ENCODE measurements at regions not wholly inside any gene's neighbourhood (a gene's known extent, or its start where the extent isn't known, plus 50 kb on each side); places are given as distances from the start of the nearest gene placed in this dataset.

DNA sequence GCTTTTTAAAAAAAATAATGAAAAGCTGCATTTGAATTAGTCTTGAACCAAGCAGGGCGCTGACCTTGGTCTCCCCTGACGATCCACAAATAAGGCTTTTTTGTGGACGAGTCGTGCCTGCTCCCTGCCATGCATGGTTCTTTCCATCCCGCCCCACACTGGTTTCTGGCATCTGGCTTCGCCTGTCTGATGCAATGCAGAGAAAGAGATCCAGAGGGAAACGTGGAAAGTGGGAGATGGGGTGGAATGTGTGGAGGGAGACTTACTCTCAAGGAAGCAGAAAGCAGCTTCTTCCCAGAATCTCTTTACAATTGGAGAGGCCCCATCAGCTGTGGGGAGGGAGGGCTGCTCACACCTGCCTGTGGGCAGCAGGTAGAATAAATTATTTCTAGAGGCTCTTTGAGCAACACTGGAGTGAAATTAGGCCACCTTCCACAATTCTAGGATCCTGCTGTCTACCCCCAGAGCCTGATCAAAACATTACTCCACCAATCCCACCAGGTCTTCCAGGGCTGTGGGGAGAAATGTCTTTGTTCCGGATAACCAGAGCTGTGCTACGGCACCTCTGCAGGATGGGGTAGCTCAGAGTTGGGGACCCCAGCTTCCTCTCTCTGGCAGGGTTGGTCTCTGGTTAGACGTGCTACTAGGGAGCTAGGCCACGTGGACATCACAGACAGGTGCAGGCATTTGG, 183.5 kb downstream of the UQCRFS1 start:
- H3K4me3 ChIP-seq (ENCODE audit: low read depth, low read length, poor library complexity, severe bottlenecking): no peak overlapping the region
- no peak for DNase-seq (ENCODE audit: low spot score)
- BruUV-seq (replicated peaks): no TSS peak
- H3K4me1 ChIP-seq (ENCODE audit: insufficient read depth, low read length, poor library complexity, severe bottlenecking): no peaks in the 10 kb centered on the region
- H3K27me3 ChIP-seq (replicated peaks; ENCODE audit: insufficient read depth, low read depth, low read length, poor library complexity): no peaks in the 10 kb centered on the region
- H3K36me3 ChIP-seq (ENCODE audit: insufficient read depth, low read length, poor library complexity, severe bottlenecking): no peaks in the 10 kb centered on the region
- no peak overlapping the region for H3K27ac ChIP-seq (ENCODE audit: low read depth, low read length, poor library complexity, severe bottlenecking)
- TF ChIP-seq, protein P1, sequence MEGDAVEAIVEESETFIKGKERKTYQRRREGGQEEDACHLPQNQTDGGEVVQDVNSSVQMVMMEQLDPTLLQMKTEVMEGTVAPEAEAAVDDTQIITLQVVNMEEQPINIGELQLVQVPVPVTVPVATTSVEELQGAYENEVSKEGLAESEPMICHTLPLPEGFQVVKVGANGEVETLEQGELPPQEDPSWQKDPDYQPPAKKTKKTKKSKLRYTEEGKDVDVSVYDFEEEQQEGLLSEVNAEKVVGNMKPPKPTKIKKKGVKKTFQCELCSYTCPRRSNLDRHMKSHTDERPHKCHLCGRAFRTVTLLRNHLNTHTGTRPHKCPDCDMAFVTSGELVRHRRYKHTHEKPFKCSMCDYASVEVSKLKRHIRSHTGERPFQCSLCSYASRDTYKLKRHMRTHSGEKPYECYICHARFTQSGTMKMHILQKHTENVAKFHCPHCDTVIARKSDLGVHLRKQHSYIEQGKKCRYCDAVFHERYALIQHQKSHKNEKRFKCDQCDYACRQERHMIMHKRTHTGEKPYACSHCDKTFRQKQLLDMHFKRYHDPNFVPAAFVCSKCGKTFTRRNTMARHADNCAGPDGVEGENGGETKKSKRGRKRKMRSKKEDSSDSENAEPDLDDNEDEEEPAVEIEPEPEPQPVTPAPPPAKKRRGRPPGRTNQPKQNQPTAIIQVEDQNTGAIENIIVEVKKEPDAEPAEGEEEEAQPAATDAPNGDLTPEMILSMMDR (conservative IDR thresholded peaks at IDR 0.05; ENCODE audit: low read depth, low read length): no peak
- no peak for TF ChIP-seq EZH2 (IDR thresholded peaks at IDR 0.05; ENCODE audit: borderline replicate concordance, low read depth, low read length, poor library complexity, severe bottlenecking)
- ChIA-PET POLR2A (ENCODE audit: low non-redundant PET) (no interaction called here), CTCF (no interaction called here)
- intact Hi-C loops (cut with micrococcal nuclease; ENCODE audit: unreplicated experiment): no loop called here
- peaks cover 15% of the 10 kb centered on the region for H3K9me3 ChIP-seq (ENCODE audit: low read depth, low read length, poor library complexity, severe bottlenecking)

DNA sequence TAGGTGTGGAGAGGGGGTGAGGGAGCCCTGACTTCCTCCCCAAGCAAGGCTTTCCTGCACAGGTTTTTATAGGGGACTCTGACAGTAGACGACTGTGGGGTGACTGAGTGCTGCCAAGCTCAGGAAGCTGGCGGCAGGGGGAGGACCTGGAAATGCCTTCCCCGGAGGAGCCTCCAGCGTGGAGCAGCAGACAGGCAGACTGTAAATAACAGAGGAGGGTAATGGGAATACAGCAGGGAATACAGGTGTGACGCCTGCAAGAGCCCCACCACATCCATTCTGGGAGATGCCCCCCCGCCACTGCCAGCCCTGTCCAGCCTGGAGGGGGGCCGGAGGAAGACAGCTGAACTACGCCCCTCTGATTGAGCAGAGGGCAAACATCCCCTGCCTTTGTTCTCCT, 190.4 kb downstream of the UQCRFS1 start:
- Histone ChIP-seq H3K27ac (ENCODE audit: low read depth, low read length, poor library complexity, severe bottlenecking) (no peak overlapping the region), H3K27me3 (replicated peaks; ENCODE audit: insufficient read depth, low read depth, low read length, poor library complexity) (no peaks in the 10 kb centered on the region), H3K9me3 (ENCODE audit: low read depth, low read length, poor library complexity, severe bottlenecking) (peaks cover 15% of the 10 kb centered on the region), H3K4me1 (ENCODE audit: insufficient read depth, low read length, poor library complexity, severe bottlenecking) (no peaks in the 10 kb centered on the region), H3K4me3 (ENCODE audit: low read depth, low read length, poor library complexity, severe bottlenecking) (no peak overlapping the region), H3K36me3 (ENCODE audit: insufficient read depth, low read length, poor library complexity, severe bottlenecking) (no peaks in the 10 kb centered on the region)
- intact Hi-C loops (cut with micrococcal nuclease; ENCODE audit: unreplicated experiment): no loop called here
- TF ChIP-seq, protein P1 (conservative IDR thresholded peaks at IDR 0.05; ENCODE audit: low read depth, low read length): no peak
- TF ChIP-seq EZH2 (IDR thresholded peaks at IDR 0.05; ENCODE audit: borderline replicate concordance, low read depth, low read length, poor library complexity, severe bottlenecking): no peak
- ChIA-PET POLR2A (ENCODE audit: low non-redundant PET) (no interaction called here), CTCF (no interaction called here)
- no TSS peak for BruUV-seq (replicated peaks)
- DNase-seq (ENCODE audit: low spot score): no peak

DNA sequence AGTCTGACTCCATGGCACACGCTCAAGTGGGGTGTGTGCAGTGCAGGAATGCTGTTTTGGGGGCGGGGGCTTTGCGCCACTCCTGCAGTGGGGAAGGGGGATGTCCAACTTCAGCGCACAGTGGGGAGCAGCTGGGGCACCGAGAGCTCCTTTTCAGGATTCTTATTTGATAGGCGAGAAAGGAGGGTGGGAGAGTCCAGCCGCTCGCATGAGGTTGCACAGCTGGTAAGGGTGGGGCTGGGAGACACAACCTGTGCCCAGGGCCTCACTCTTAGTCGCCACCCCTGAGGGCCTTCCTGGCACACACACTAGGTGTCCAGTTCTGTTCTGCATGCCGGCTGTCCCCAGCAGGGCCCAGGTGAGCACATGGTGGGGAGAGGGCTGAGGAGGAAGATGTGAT, 190.8 kb downstream of the UQCRFS1 start:
- intact Hi-C loops (cut with micrococcal nuclease; ENCODE audit: unreplicated experiment): no loop called here
- Histone ChIP-seq H3K4me3 (ENCODE audit: low read depth, low read length, poor library complexity, severe bottlenecking) (no peak overlapping the region), H3K4me1 (ENCODE audit: insufficient read depth, low read length, poor library complexity, severe bottlenecking) (no peaks in the 10 kb centered on the region), H3K9me3 (ENCODE audit: low read depth, low read length, poor library complexity, severe bottlenecking) (peaks cover 19% of the 10 kb centered on the region), H3K27me3 (replicated peaks; ENCODE audit: insufficient read depth, low read depth, low read length, poor library complexity) (no peaks in the 10 kb centered on the region), H3K27ac (ENCODE audit: low read depth, low read length, poor library complexity, severe bottlenecking) (no peak overlapping the region), H3K36me3 (ENCODE audit: insufficient read depth, low read length, poor library complexity, severe bottlenecking) (no peaks in the 10 kb centered on the region)
- TF ChIP-seq EZH2 (IDR thresholded peaks at IDR 0.05; ENCODE audit: borderline replicate concordance, low read depth, low read length, poor library complexity, severe bottlenecking): no peak
- TF ChIP-seq, protein P1 (conservative IDR thresholded peaks at IDR 0.05; ENCODE audit: low read depth, low read length): no peak
- BruUV-seq (replicated peaks): no TSS peak
- POLR2A ChIA-PET (ENCODE audit: low non-redundant PET): no interaction called here
- CTCF ChIA-PET: no interaction called here
- DNase-seq (ENCODE audit: low spot score): no peak
